ENCODE measurements at regions not wholly inside any gene's neighbourhood (a gene's known extent, or its start where the extent isn't known, plus 50 kb on each side); places are given as distances from the start of the nearest gene placed in this dataset.
"Not testable (repeated sequence)": the region's sequence is repeated elsewhere in the genome, so short reads cannot be mapped to it uniquely, and the experiment has no call there.

- not testable (repeated sequence) for TF ChIP-seq CTCF (IDR thresholded peaks at IDR 0.05 in 4 of 5, conservative IDR thresholded peaks at IDR 0.05 in 1 of 5); POLR2A (IDR thresholded peaks at IDR 0.05)
Observed at GRCh38 chr14:22238320-22238719, 350.7 kb downstream of the DAD1 start.
